ENCODE measurements at regions not wholly inside any gene's neighbourhood (a gene's known extent, or its start where the extent isn't known, plus 50 kb on each side); places are given as distances from the start of the nearest gene placed in this dataset.

- Histone ChIP-seq H3K27ac (no peak overlapping the region), H3K36me3 (no peaks in the 10 kb centered on the region), H3K4me1 (no peaks in the 10 kb centered on the region), H3K4me3 (no peak overlapping the region), H3K27me3 (peaks cover 0 to 5% (median 0%) of the 10 kb centered on the region in 4 donors), H3K9me3 (no peaks in the 10 kb centered on the region)
- ATAC-seq (ENCODE audit: low FRiP score in 2 of 2) (peak in 1 of 2 donors; percentile 40), DNase-seq (peak in 1 of 2 donors; percentile 35)
- 33 to 44% methylated on average over 7 to 8 of the region's 8 CpGs for WGBS, 2 donors
- TF ChIP-seq POLR2A (IDR thresholded peaks at IDR 0.05) (no peak), CTCF (IDR thresholded peaks at IDR 0.05) (peak in 5 of 6 experiments; percentile 15 to 58 (median 26))
These were observed 617.3 kb downstream of the MATN1 start for GRCh38 chr1:30106125-30106524.

GRCh38 chr1:30104551-30104950 is 618.8 kb downstream of the MATN1 start:
- H3K27ac ChIP-seq, result no peak overlapping the region
- H3K27me3 ChIP-seq, result peaks cover 0 to 6% (median 0%) of the 10 kb centered on the region in 4 donors
- 76 to 86% methylated on average over 4 of the region's 4 CpGs for WGBS, 2 donors
- no peaks in the 10 kb centered on the region for H3K36me3 ChIP-seq
- no peaks in the 10 kb centered on the region for H3K9me3 ChIP-seq
- no peak overlapping the region for H3K4me3 ChIP-seq
- DNase-seq, result no peak
- TF ChIP-seq EP300 (IDR thresholded peaks at IDR 0.05) (no peak), POLR2A (IDR thresholded peaks at IDR 0.05) (no peak), POLR2AphosphoS5 (IDR thresholded peaks at IDR 0.05) (no peak), CTCF (IDR thresholded peaks at IDR 0.05) (no peak)
- H3K4me1 ChIP-seq, result no peaks in the 10 kb centered on the region
- ATAC-seq (ENCODE audit: low FRiP score in 2 of 2), result no peak

- H3K27me3 ChIP-seq, result peaks cover 0 to 6% (median 0%) of the 10 kb centered on the region in 4 donors
These were observed 619.5 kb downstream of the MATN1 start for GRCh38 chr1:30103708-30104411.

GRCh38 chr1:30102605-30103004 is 620.8 kb downstream of the MATN1 start:
- WGBS, 2 donors, result 93% methylated on average over 7 of the region's 7 CpGs
- DNase-seq, result no peak
- H3K4me1 ChIP-seq, result no peaks in the 10 kb centered on the region
- peaks cover 0 to 6% (median 0%) of the 10 kb centered on the region in 4 donors for H3K27me3 ChIP-seq
- no peak for TF ChIP-seq POLR2AphosphoS5 (IDR thresholded peaks at IDR 0.05)
- no peak for TF ChIP-seq EP300 (IDR thresholded peaks at IDR 0.05)
- no peak for TF ChIP-seq CTCF (IDR thresholded peaks at IDR 0.05)
- TF ChIP-seq POLR2A (IDR thresholded peaks at IDR 0.05), result no peak
- H3K9me3 ChIP-seq, result no peaks in the 10 kb centered on the region
- no peak for ATAC-seq (ENCODE audit: low FRiP score in 2 of 2)
- H3K4me3 ChIP-seq, result no peak overlapping the region
- H3K36me3 ChIP-seq, result no peaks in the 10 kb centered on the region
- H3K27ac ChIP-seq, result no peak overlapping the region

More at GRCh38 chr1:30103708-30104411, 619.5 kb downstream of the MATN1 start:
- no peaks in the 10 kb centered on the region for H3K36me3 ChIP-seq
- TF ChIP-seq CTCF (IDR thresholded peaks at IDR 0.05), result no peak
- TF ChIP-seq EP300 (IDR thresholded peaks at IDR 0.05), result no peak
- TF ChIP-seq POLR2AphosphoS5 (IDR thresholded peaks at IDR 0.05), result no peak
- TF ChIP-seq POLR2A (IDR thresholded peaks at IDR 0.05), result no peak
- no peaks in the 10 kb centered on the region for H3K9me3 ChIP-seq
- DNase-seq (no peak), ATAC-seq (ENCODE audit: low FRiP score in 2 of 2) (no peak)
- WGBS, 2 donors, result 48 to 60% methylated on average over 14 of the region's 14 CpGs
- H3K4me1 ChIP-seq, result no peaks in the 10 kb centered on the region
- no peak overlapping the region for H3K4me3 ChIP-seq
- H3K27ac ChIP-seq, result no peak overlapping the region

Data from upper lobe of left lung (tissue), 6 donors.